Esophagus squamous epithelium (tissue), 4 donors: ENCODE measurements at regions not wholly inside any gene's neighbourhood (a gene's known extent, or its start where the extent isn't known, plus 50 kb on each side); places are given as distances from the start of the nearest gene placed in this dataset.

Source experiments
- POLR2A ChIP-seq, 4 donors: fragments of 450-650 bp; IDR thresholded peaks; one replicate each; pipeline ENCODE4 v1.6.1; 2017; ENCODE audit warnings: antibody characterized with exemption in 4 of 4, mild to moderate bottlenecking in 4 of 4, moderate library complexity in 3 of 4
- TF ChIP-seq, protein P1 (sequence below), 6 experiments: fragments of 450-650 bp in 4 of 6; fragments of 200-600 bp in 2 of 6; sonication (generic) in 2 of 6; IDR thresholded peaks; one replicate each; pipeline ENCODE4 v1.5.1; 2016 to 2019; ENCODE audit warnings: antibody characterized with exemption in 6 of 6, mild to moderate bottlenecking in 4 of 6, moderate library complexity in 4 of 6

DNA sequence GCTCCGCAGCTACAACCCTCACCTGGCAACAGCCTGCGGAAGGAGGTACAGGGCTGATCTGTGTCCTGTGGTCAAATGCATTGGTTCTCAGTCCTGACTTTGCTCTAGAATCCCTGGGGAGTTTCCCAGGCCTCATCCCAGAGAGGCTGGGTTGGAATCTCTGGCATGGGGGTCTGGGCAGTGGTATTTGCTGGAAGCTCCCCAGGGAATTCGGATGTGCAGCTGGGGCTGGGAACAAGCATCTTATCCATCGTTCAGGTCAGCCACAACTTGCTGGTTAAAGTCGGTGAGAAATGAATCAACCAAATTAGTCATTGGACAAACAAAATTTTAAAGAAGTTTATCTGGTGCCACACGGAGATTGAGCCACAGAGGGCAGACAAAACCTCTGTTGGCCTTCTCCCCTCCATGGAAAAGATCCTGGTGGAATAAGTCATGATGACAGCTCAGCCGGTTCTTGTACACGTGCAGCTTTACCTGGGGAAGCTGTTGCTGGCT is 231.2 kb downstream of the FOXL1 start:
- TF ChIP-seq POLR2A (IDR thresholded peaks at IDR 0.05), result no peak
- TF ChIP-seq, protein P1, sequence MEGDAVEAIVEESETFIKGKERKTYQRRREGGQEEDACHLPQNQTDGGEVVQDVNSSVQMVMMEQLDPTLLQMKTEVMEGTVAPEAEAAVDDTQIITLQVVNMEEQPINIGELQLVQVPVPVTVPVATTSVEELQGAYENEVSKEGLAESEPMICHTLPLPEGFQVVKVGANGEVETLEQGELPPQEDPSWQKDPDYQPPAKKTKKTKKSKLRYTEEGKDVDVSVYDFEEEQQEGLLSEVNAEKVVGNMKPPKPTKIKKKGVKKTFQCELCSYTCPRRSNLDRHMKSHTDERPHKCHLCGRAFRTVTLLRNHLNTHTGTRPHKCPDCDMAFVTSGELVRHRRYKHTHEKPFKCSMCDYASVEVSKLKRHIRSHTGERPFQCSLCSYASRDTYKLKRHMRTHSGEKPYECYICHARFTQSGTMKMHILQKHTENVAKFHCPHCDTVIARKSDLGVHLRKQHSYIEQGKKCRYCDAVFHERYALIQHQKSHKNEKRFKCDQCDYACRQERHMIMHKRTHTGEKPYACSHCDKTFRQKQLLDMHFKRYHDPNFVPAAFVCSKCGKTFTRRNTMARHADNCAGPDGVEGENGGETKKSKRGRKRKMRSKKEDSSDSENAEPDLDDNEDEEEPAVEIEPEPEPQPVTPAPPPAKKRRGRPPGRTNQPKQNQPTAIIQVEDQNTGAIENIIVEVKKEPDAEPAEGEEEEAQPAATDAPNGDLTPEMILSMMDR (IDR thresholded peaks at IDR 0.05), result no peak
